ENCODE measurements at regions not wholly inside any gene's neighbourhood (a gene's known extent, or its start where the extent isn't known, plus 50 kb on each side); places are given as distances from the start of the nearest gene placed in this dataset.

DNA sequence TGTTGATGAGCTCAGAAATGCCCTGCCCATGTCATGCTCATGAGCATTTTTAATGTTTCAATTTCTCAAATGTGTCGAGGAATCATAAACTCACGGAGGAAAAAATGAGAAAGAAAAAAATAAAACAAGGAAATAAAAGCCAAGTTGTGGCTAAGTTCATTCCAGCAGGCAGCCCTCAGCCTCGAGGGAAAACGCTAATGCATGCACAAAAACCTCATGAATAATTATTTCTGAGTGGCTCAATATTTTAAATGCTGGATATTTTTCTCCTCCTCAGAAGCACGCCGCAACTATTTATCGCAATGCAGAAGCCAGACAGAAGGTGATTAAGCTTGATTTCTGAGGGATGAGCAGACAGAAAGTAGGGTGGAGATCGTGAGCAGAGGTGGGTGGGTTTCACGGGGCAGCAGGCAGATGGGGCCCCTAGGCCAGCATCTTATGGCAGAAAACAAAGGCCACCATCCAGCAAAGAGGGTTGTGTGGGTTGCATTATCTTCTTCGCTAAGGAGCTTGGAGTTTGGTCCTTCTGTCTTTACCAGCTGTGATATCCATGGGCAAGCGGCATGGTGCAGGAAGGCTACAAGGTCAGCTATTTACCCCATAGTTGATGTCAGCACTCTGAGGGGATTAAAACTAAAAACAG, 151.5 kb upstream of the LRFN2 start:
- no peak for DNase-seq

DNA sequence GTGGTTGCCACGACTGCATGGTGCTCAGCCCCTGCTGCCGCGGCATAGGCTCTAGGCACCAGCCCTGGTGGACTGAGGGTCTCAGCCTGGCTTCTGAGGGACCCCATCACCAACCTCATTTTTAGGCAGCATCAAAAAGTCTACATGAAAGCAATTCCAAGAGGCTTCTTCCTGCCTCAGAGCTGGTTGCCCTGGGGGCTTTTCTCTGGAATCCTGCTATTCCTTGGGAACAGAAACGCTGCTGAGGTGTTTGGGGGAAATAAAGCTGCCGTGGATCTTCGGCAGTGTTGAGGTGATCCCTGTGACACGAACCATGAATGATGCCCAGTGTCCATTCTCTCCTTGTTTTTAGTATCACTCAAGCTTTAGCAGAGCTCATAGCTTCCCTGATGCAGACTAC, 148.4 kb upstream of the LRFN2 start:
- no peak for DNase-seq

GRCh38 chr6:40735121-40735520, 148.0 kb upstream of the LRFN2 start:
- DNase-seq, result no peak

- DNase-seq, result no peak
Observed at GRCh38 chr6:40734607-40735006, 147.4 kb upstream of the LRFN2 start.

DNA sequence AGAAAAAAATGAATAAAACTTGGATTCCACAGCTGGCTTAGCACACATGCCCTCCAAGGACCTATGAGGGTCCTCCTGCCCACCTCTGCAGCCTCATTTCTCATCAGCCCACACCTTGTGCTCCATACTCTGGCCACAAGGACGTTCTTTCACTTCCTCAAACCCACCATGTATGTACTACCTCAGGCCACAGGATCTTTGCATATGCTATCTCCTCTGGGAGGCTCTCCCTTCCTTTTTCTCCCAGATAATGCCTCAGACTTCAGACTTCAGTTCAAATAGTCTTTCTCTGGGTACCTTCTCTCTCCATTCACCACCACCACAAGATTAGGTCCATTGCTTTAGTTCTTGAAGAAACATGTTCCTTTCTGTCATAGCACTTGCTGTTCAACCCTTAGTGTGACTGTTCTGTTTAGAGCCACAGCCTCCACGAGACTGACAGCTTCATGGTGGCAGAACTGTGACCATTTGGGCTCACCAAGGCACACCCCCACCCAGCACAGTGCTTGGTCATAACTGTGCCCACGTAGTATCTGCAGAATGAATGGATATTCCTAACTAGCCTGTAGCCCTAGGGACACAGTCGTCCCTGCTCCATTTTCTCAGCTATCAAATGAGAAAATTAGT, 146.7 kb upstream of the LRFN2 start:
- no peak for DNase-seq

GRCh38 chr6:40733290-40733689, 146.1 kb upstream of the LRFN2 start:
- no peak for DNase-seq

DNA sequence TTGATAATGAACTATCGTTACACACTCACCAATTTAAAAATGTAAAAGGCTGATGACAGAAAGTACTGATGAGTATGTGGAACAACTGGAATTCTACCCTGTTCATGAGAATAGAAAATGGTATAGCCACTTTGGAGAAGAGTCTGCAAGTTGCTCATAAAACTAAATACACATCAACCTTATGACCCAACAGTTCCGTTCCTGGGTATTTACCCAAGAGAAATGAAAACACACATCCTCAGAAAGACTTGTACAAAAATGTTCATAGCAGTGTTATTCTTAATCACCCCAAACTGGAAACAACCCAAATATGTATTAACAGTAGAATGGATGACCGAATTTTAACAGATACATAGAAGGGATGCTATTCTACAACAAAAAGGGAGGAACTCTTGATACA, 145.7 kb upstream of the LRFN2 start:
- DNase-seq, result no peak

- DNase-seq, result no peak
Observed at GRCh38 chr6:40728643-40729042, 141.5 kb upstream of the LRFN2 start.

GRCh38 chr6:40727271-40727670, 140.1 kb upstream of the LRFN2 start:
- no peak for DNase-seq

GRCh38 chr6:40726853-40727252, 139.7 kb upstream of the LRFN2 start:
- no peak for DNase-seq

DNA sequence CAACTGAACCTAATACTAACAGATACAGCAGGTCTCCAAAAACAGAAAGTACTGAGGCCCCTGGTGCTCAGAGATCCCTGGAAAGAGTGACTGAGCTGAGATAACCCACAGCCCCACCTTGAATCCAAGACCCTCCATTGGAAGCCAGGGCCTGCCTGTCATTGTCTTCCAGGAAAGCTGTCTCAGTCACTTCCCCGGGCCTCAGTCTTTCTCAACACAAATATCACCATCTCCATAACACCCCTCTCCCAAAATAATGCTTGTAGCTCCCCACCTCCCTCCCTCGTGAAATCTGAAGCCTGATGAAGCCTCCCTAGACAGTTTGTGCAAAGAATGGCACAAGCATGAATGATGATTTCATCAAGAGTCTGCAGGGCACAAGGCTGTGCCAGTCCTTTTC, 138.2 kb upstream of the LRFN2 start:
- no peak for DNase-seq

DNA sequence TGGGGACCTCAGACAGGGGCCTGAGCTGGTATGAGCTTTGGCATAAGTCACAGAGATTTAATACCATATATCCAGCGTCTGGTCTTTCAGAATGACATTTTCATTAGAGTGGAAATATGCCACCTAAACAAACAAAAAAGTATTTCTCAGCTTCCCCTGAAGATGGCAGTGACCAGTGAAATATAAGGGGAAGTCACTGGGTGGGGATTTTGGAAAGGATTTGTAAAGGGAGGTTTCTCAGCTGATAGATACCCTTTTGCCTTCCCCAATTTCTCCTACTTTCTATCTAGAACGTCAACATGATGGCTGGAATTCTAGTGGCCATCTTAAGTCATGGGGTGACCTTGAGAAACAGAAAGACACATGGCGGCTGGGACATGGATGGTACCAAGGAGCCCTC, 137.7 kb upstream of the LRFN2 start:
- DNase-seq, result no peak

DNA sequence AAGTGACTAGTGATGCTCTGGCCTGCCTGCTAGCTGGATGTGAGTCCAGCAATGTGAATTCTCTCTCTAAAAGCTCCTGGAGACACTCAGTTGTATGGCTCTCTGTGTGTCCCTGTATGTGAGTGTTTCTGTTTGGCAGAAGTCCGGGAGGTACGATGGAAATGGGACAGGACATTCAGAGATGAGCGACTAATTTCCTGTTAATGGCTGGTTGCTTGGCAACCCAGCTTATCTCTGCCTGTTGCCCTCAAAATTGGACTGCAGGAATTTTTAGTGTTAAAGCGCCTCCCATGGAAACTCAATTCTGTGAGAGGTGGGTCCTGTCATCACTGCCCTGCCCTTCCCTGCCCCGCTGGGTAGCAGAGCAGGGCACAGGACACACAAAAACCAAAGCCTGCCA, 136.8 kb upstream of the LRFN2 start:
- no peak for DNase-seq

GRCh38 chr6:40722553-40723258, 135.5 kb upstream of the LRFN2 start:
- no peak for DNase-seq

- no peak for DNase-seq
Observed at GRCh38 chr6:40722091-40722490, 134.9 kb upstream of the LRFN2 start.

GRCh38 chr6:40721271-40721952, 134.2 kb upstream of the LRFN2 start:
- DNase-seq, result no peak

DNA sequence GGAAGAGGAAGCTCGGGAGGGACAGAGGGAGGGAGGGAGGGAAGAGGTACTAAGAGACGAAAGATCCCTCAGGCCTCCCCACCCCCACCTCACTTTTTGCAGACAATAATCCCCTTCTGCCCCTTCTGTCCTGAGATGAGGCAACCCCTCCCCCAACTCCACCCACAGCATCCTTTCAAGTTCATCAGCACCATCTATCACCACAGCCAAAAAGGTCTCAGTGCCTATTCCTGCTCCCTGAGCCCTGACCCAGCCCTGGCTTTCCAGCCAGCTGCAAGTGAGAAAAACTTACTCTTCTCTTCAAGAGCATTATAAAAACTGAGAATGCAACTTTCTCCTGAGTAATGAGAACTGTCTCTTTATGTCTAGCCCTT, 133.2 kb upstream of the LRFN2 start:
- DNase-seq, result no peak

DNA sequence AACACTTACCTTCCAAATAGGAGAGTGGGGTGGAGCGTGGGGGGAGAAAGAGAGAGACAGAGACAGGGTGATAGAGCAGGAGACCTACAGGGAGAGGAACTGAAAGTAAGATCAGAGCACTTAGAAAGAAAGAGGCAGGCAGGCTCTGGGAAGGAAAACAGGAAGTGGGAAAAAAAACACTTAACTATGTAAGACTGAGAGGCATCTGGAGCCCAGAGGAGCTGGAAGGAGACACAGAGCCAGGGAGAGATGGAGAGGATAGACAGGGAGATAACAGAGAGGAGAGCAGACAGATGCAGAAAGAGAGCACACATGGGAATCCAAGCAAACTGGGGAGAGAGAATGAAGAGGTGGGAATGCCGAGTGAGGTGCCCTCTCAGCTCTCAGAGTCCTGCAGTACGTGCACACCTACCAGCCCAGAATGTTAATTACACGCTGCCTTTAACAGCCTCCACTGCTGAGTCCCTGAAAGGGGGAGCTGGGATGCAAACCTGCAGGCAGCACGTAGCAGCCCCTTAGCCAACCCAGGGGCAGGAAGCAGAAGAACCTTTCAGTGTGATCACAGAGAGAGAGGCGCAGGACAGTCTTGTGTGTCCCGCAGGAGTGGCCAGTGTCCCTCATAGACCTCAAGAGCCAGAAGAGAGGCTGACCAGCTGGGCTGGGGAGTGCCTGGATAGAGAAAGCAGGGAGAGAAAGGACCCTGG, 132.7 kb upstream of the LRFN2 start:
- DNase-seq, result no peak

DNA sequence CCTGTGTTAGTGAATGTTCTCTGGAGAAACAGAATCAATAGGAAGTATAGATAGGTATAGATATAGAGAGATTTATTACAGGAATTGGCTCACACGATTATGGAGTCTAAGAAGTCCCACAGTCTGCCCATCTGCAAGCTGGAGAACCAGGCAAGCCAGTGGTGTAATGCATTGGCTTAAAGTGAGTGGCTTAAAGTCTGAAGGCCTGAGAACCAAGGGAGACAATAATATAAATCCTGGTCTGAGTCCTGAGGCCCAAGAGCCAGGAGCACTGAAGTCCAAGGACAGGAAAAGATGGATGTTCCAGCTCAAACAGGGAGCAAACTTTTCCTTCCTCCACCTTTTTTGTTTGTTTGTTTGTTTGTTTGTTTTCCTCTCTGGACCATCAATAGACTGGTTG, 131.2 kb upstream of the LRFN2 start:
- no peak for DNase-seq

DNA sequence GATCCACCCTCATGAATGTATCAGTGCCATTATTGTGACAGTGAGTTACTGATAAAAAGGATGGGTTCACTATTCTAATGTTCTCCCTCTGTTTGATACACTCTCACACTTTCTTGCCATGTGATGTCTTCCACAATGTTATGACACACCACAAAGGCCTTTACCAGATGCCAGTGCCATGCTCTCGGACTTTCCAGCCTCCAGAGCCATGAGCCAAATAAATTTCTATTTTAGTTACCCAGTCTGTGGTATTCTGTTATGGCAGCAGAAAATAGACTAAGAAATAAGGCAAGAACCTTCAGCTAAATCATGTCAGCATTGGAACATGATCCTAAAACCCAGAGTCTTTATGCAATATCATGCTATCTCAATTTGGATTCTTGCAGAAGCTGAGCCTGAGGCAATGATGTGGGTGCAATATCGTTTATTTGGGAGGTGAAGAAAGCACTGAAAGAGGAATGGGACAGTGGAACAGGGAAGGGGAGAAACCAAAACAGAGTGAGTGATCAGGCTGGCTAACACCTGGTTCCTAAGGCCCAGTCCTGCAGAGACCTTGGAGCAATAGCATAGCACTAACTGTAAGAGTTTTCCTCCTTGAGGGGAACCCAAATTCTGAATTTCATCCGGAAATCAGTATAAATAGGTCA, 130.4 kb upstream of the LRFN2 start:
- DNase-seq, result no peak

DNA sequence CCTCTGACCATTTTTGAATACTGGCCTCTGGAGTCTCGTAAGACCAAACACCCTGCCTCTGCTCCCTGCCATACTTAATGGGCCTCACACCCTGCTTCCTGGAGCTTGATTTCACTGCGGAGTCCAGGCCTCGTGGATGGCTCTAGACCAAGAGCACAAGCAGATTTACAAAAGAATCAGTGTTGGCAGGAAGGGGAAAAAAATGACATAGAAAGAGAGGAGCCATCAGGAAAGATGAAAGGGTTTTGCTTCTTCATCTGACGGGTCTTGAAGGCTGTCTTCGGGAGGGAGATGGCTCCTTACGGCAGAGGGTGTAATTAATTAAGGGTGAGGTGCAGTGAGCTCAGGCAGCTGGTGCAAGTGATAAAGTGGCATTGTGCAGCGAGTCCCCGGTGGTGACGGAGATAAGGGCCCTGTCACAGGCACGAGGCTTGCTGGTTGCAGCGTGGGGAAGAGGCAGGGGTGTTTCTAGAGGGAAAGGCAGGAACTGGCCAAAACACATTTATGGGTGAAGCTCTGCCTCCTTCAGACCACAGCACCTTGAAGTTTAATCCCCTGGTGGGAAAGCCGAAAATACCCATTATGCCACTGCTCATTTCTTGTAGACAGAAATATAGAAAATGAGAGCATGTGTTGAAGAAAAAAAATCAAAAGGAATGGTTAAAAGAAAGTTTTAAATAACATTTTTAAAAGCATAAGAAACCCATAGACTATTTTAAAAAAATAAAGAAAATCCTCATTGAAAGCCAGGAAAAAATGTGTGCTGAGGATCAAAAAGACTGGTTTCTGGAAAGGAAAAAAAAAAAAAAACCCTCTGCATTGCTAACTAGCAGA, 128.6 kb upstream of the LRFN2 start:
- no peak for DNase-seq
